HG03575 (cell line): ENCODE measurements at regions not wholly inside any gene's neighbourhood (a gene's known extent, or its start where the extent isn't known, plus 50 kb on each side); places are given as distances from the start of the nearest gene placed in this dataset.
"Not testable (repeated sequence)": the region's sequence is repeated elsewhere in the genome, so short reads cannot be mapped to it uniquely, and the experiment has no call there.

Source experiments
- ATAC-seq: cut with Tn5 transposase; IDR thresholded peaks from one replicate; pipeline ENCODE4 v1.9.1; 2021; ENCODE audit not compliant: unreplicated experiment, insufficient number of reproducible peaks, low FRiP score; ENCODE audit errors: extremely low read depth

GRCh38 chr10:62582101-62582705 is 208.0 kb downstream of the ZNF365 start:
- no peak for ATAC-seq

GRCh38 chr10:62582804-62583208 is 208.6 kb downstream of the ZNF365 start:
- no peak for ATAC-seq

DNA sequence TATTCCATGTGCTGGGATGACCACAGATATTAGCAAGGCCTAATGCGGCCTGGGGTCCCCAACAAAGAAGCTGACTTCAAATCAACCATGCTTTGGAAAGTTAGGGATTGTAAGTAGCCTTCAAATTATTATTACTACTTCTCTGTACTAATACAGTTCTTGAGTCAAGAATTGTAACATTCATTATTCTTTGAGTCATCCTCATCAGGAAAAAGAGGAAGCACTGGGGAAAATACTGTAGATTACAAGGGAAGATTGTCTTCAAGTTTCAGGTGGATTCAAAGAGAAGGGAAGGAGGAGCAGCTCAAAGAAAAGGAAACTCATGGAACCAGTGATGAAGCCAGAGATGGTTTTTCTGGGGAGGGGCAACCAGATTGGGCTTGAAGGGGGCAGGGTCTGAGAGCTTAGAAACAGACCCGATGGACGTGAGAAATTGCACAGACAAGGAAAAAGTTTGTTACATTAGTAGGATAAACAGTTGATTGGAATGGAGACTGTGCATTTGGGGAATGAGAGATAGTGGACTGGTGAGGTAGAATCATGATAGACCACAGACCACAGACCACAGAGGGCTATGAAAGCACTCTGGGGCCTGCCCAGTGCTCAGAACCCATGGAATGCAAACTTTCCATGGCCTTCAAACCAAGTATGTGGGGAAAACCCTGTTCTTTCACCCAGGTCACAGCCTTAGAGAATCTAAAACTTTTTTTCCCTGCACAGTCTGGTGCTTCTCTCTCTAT is 209.9 kb downstream of the ZNF365 start:
- ATAC-seq = no peak

GRCh38 chr10:62584731-62585130 is 210.6 kb downstream of the ZNF365 start:
- ATAC-seq = no peak

GRCh38 chr10:62585211-62585775 is 211.1 kb downstream of the ZNF365 start:
- ATAC-seq = no peak

- ATAC-seq = no peak
Observed at GRCh38 chr10:62587011-62587410, 212.8 kb downstream of the ZNF365 start.

- ATAC-seq = no peak
Observed at GRCh38 chr10:62588116-62588515, 213.9 kb downstream of the ZNF365 start.

GRCh38 chr10:62589689-62590088 is 214.8 kb upstream of the ADO start:
- no peak for ATAC-seq

DNA sequence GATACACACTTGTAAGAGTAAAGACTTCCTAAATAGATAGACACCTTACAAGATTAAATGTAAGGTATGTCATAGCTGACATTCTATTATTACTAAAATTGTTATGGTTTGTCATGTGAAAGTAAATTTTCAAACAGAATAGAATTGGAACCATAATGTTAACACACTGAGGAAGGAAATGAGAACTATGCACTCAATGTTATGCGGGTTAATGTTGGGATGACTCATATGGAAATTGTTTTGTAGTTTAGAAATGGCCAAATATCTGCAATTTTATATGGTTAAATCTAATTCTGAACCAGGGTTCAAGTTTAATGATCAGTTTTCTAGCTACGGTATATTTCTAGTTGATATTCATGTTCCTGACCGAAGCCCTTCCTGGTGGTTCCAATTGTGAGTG is 214.2 kb upstream of the ADO start:
- no peak for ATAC-seq

DNA sequence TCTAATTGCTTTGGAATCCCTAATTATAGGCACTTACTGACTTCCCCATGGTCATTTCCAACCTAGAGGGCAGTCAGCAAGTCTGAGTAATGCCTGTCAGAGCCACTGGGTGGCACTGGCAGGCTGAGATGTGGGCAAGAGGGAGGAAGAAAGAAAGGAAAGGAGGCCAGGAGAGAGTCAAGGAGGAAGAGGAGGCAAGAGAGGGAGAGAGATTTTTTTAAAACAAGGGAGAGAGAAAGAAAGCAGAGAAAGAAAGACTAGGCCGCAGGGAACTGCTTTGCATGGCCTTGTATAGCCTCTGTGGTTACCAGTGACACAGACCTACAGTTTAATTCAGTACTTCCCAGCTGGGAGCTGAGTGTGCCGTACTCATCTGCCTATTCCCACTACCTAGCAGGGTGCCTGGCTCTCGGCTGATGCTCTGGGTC is 210.4 kb upstream of the ADO start:
- no peak for ATAC-seq

GRCh38 chr10:62597226-62597625 is 207.3 kb upstream of the ADO start:
- no peak for ATAC-seq

- no peak for ATAC-seq
Observed at GRCh38 chr10:62599161-62599560, 205.4 kb upstream of the ADO start.

DNA sequence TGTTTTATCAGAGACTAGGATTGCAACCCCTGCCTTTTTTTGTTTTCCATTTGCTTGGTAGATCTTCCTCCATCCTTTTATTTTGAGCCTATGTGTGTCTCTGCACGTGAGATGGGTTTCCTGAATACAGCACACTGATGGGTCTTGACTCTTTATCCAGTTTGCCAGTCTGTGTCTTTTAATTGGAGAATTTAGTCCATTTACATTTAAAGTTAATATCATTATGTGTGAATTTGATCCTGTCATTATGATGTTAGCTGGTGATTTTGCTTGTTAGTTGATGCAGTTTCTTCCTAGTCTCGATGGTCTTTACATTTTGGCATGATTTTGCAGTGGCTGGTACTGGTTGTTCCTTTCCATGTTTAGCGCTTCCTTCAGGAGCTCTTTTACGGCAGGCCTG is 198.0 kb upstream of the ADO start:
- ATAC-seq = not testable (repeated sequence)

DNA sequence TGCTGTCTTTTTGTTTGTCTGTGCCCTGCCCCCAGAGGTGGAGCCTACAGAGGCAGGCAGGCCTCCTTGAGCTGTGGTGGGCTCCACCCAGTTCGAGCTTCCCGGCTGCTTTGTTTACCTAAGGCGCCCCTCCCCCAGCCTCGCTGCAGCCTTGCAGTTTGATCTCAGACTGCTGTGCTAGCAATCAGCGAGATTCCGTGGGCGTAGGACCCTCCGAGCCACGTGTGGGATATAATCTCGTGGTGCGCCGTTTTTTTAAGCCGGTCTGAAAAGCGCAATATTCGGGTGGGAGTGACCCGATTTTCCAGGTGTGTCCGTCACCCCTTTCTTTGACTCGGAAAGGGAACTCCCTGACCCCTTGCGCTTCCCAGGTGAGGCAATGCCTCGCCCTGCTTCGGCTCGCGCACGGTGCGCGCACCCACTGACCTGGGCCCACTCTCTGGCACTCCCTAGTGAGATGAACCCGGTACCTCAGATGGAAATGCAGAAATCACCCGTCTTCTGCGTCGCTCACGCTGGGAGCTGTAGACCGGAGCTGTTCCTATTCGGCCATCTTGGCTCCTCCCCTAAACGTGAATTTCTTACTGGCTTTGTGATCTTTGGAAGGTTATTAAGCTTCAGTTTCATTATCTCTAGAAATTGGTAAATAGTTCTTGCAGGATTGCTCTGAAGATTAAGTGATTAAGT is 196.2 kb upstream of the ADO start:
- not testable (repeated sequence) for ATAC-seq

DNA sequence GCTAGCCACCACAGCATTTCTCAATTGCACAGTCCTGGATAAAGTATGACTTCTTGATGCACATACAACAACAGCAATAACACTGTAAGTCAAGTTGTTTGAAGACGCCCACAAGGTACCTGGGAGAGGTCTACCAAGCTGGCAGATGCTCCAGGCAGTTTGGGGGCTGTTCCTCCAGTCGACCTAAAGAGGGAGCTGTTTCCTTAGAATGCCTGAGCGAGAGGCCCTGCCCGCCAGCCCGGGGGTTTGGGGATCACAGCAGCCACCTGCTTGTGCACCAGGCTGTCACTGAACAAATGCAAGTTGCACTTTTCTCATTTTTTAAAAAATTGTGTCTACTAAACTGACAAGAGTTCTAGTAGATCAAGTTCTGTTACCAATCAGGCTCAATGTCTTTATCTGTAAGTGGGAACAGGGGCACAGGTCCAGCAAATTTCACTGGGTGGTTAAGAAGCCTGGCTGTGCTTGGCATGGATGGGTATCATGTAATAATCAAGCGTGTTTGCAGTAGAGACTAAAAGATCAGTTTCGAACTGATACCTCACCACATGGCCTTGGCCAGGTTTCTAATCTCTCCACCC is 193.8 kb upstream of the ADO start:
- no peak for ATAC-seq

- no peak for ATAC-seq
Observed at GRCh38 chr10:62613424-62613823, 191.1 kb upstream of the ADO start.

DNA sequence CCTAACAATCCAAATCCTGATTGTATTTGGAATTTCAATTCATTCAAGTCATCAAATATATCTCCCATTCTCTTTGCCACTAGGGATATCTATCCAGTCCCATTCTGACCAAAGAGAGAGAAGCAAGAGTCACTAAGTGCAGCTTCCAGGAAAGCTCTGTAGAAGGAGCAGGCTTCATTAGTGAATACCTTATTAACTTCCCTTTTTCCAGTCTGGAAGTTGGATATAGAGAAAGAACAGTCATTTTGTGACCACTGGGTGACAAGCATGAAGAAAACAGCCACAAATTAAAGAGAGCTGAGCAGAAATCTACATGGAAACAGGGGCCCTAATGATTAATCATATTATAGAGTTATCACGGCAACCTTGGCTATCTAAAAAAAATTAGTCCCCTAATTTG is 190.7 kb upstream of the ADO start:
- ATAC-seq = no peak

DNA sequence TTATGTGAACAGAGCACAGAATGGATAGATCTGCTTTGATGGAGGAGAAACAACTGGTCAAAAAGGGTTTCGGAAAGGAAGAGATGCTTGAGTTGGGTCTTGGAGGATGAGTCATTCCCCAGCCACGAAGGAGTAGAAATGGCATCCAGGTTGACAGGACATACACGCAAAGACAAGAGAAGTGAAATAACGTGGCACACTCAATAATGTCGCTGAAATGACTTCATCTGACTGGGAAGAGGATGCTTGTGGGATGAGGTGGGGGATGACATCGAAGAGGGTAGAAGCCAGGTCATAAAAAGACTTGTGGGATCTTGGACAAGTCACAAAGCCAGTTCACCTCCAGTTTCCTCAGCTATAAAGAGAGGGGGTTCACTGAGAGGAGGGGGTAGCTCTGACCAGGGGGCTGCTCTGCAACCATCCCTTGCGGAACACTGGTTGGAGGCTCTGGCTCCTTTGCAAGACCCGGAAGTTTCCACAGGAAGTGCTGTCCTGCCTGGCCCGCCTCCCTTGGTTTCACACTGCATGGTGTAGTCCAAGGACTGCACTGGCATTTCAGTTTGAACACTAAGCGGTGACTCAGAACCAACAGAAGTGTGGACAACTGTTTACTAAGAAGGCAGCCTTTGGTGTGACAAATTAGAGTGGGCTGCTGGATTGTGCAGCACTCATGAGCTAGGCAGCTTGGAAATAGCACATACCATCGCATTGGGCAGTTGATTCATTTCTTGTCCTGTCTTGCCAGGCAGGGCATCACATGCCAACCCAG is 189.9 kb upstream of the ADO start:
- no peak for ATAC-seq
